ENCODE measurements at regions not wholly inside any gene's neighbourhood (a gene's known extent, or its start where the extent isn't known, plus 50 kb on each side); places are given as distances from the start of the nearest gene placed in this dataset.
"Not testable (repeated sequence)": the region's sequence is repeated elsewhere in the genome, so short reads cannot be mapped to it uniquely, and the experiment has no call there.

DNA sequence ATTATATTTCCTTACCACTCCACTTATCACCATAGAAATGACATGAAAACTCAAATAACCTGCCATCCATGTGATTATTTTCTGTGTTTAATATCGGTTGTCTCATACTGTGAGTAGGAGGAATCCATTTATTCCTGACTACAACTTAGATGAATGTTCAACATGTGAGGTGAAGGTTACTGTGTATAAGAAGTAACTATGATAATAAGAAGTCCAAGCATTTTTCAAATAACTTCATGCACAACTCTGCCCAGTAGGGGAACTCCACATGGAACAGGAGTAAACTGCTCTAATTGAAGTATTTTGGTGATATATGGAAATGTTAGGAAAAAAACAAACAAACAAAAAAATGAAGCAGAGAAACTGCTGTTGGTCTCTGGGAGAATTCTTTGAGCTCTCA, 447.5 kb upstream of the GRIN3A start:
- intact Hi-C loops (cut with DNase I), result no loop called here
- Histone ChIP-seq H3K36me3 (no peaks in the 10 kb centered on the region), H3K27me3 (no peaks in the 10 kb centered on the region), H3K9me3 (no peaks in the 10 kb centered on the region), H3K4me3 (no peak overlapping the region), H3K4me1 (no peaks in the 10 kb centered on the region), H3K27ac (no peak overlapping the region)
- ATAC-seq (no peak), DNase-seq (no peak)
- TF ChIP-seq, protein P1, sequence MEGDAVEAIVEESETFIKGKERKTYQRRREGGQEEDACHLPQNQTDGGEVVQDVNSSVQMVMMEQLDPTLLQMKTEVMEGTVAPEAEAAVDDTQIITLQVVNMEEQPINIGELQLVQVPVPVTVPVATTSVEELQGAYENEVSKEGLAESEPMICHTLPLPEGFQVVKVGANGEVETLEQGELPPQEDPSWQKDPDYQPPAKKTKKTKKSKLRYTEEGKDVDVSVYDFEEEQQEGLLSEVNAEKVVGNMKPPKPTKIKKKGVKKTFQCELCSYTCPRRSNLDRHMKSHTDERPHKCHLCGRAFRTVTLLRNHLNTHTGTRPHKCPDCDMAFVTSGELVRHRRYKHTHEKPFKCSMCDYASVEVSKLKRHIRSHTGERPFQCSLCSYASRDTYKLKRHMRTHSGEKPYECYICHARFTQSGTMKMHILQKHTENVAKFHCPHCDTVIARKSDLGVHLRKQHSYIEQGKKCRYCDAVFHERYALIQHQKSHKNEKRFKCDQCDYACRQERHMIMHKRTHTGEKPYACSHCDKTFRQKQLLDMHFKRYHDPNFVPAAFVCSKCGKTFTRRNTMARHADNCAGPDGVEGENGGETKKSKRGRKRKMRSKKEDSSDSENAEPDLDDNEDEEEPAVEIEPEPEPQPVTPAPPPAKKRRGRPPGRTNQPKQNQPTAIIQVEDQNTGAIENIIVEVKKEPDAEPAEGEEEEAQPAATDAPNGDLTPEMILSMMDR (IDR thresholded peaks at IDR 0.05), result no peak

DNA sequence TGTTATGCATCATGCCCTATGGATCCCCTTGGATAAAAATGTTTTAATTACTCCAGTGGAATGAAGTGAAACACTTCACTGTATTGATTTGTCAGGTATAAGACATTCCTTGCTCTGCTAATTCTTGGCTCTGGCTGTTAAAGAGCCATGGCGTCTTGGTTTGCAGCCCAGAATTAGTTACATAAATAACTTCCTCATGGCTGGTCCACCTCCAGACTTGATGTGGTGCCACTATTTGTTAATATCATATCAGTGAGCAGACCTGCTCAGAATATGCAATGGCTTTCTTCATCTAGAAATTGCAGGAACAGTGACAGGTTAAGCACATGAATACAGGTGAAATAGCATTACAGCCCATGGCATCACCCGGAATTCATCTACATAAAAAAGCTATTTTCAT, 446.9 kb upstream of the GRIN3A start:
- intact Hi-C loops (cut with DNase I), result no loop called here
- no peak overlapping the region for H3K4me3 ChIP-seq
- DNase-seq (no peak), ATAC-seq (no peak)
- H3K9me3 ChIP-seq, result no peaks in the 10 kb centered on the region
- no peaks in the 10 kb centered on the region for H3K4me1 ChIP-seq
- no peak overlapping the region for H3K27ac ChIP-seq
- no peaks in the 10 kb centered on the region for H3K36me3 ChIP-seq
- H3K27me3 ChIP-seq, result no peaks in the 10 kb centered on the region
- TF ChIP-seq, protein P1 (IDR thresholded peaks at IDR 0.05), result no peak

DNA sequence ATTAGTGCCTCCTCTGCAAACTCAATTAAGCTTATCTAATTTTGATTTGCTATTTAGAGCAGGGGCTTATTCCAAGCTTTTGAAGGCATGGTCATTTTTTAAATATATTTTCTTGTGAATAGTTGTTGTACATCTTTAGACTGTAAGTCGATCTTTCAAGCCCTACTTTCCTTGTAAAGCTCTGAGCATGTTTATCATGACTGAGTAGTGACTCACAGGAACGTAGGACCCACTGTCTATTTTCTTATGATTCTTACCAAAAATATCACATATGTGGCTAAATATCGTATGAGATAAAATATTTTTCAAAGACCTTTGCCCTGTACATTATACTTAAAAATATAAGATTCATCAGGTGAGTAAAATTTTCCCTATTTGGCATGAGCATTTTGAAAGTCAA, 440.4 kb upstream of the GRIN3A start:
- TF ChIP-seq, protein P1 (IDR thresholded peaks at IDR 0.05), result no peak
- H3K27ac ChIP-seq, result no peak overlapping the region

DNA sequence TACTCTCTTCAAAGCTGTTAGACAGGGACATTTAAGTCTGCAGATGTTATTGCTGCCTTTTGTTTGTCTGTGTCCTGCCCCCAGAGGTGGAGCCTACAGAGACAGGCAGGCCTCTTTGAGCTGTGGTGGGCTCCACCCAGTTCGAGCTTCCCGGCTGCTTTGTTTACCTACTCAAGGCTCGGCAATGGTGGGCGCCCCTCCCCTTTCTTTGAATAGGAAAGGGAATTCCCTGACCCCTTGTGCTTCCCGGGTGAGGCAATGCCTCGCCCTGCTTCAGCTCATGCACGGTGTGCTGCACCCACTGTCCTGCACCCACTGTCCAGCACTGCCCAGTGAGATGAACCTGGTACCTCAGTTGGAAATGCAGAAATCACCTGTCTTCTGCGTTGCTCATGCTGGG, 435.8 kb upstream of the GRIN3A start:
- ATAC-seq; H3K4me3 ChIP-seq; DNase-seq; intact Hi-C loops (cut with DNase I); H3K4me1 ChIP-seq; H3K36me3 ChIP-seq; H3K27me3 ChIP-seq; H3K27ac ChIP-seq: not testable (repeated sequence)
- peaks cover 11% of the 10 kb centered on the region for H3K9me3 ChIP-seq

More for the DNA sequence above, 440.4 kb upstream of the GRIN3A start:
- Histone ChIP-seq H3K27me3 (no peaks in the 10 kb centered on the region), H3K36me3 (no peaks in the 10 kb centered on the region), H3K4me3 (no peak overlapping the region), H3K9me3 (peaks cover 11% of the 10 kb centered on the region), H3K4me1 (no peaks in the 10 kb centered on the region)
- ATAC-seq, result no peak
- intact Hi-C loops (cut with DNase I), result no loop called here
- no peak for DNase-seq

DNA sequence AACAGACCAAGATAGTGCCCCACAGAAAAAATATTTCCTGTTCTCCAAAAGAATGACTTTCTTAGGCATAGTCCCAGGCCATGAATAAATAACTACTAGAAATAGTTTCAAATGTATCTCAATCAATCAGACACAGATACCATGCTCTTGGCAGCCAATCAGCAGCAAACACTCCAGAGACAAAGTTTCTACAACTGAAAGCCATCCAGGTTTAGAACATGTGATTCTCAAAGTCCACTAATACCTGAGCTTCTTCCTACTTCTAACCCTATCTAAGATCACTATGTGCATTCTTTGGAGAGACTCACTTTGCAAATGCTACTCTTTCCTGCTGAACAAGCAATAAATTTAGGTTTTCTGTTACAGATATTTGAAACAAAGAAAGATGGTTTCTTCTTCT, 425.8 kb upstream of the GRIN3A start:
- intact Hi-C loops (cut with DNase I), result no loop called here
- H3K9me3 ChIP-seq, result no peaks in the 10 kb centered on the region
- no peaks in the 10 kb centered on the region for H3K36me3 ChIP-seq
- ATAC-seq (no peak), DNase-seq (no peak)
- H3K27ac ChIP-seq, result no peak overlapping the region
- TF ChIP-seq, protein P1 (IDR thresholded peaks at IDR 0.05), result no peak
- no peaks in the 10 kb centered on the region for H3K27me3 ChIP-seq
- no peaks in the 10 kb centered on the region for H3K4me1 ChIP-seq
- no peak overlapping the region for H3K4me3 ChIP-seq

DNA sequence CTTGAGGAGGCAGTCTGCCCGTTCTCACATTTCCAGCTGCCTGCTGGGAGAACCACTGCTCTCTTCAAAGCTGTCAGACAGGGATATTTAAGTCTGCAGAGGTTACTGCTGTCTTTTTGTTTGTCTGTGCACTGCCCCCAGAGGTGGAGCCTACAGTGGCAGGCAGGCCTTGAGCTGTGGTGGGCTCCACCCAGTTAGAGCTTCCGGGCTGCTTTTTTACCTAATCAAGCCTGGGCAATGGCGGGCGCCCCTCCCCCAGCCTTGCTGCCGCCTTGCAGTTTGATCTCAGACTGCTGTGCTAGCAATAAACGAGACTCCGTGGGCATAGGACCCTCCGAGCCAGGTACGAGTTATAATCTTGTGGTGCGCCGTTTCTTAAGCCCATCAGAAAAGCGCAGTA, 414.6 kb upstream of the GRIN3A start:
- ATAC-seq; DNase-seq; H3K9me3 ChIP-seq; H3K4me3 ChIP-seq; H3K4me1 ChIP-seq; H3K36me3 ChIP-seq; intact Hi-C loops (cut with DNase I); H3K27ac ChIP-seq; H3K27me3 ChIP-seq: not testable (repeated sequence)

DNA sequence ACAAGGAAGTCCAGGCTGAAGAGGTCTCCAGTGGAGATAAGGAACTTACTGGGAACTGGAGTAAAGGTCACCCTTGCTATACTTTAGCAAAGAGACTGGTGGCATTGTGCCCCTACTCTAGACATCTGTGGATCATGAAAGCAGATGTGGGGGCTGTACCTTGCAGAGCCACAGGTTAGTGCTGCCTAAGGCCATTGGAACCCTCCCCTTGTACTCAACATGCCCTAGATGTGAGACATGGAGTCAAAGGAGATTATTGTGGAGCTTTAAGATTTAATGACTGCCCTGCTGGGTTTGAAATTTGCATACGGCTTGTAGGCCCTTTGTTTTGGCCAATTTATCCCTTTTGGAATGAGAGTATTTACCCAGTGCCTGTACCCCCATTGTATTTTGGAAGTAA, 397.3 kb upstream of the GRIN3A start:
- H3K27ac ChIP-seq, result no peak overlapping the region
- no peak for DNase-seq
- no peaks in the 10 kb centered on the region for H3K27me3 ChIP-seq
- TF ChIP-seq, protein P1 (IDR thresholded peaks at IDR 0.05), result no peak
- H3K4me3 ChIP-seq, result no peak overlapping the region
- intact Hi-C loops (cut with DNase I), result no loop called here
- no peaks in the 10 kb centered on the region for H3K36me3 ChIP-seq
- no peaks in the 10 kb centered on the region for H3K4me1 ChIP-seq
- ATAC-seq, result no peak
- peaks cover 5% of the 10 kb centered on the region for H3K9me3 ChIP-seq

Data from upper lobe of right lung (tissue), 1 donor.